ENCODE measurements at regions not wholly inside any gene's neighbourhood (a gene's known extent, or its start where the extent isn't known, plus 50 kb on each side); places are given as distances from the start of the nearest gene placed in this dataset.
A peak's percentile ranks its signal among the peaks of the same experiment; 100 is the strongest.

DNA sequence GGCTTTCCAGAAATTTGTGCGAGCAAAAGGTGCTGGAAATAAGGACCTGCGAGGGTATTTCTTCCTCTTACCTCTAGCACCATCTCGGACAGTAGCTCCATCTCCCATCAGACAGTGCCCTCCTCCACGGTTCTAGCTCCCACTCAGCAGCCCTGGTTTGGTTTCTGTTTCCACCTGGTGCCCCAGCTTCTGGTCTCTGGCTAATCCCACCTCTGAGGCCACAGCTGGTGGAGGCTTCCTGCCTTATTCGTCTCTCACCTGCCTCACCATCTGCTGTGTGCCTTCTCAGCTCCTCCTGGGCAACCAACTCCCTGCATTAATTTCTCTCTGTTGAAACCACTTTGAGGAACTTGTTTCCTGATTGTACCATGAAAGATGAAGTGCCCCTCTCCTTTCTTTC is 162.4 kb upstream of the CDYL start:
- DNase-seq = no peak

GRCh38 chr6:4613381-4613780 is 162.8 kb upstream of the CDYL start:
- DNase-seq = no peak

DNA sequence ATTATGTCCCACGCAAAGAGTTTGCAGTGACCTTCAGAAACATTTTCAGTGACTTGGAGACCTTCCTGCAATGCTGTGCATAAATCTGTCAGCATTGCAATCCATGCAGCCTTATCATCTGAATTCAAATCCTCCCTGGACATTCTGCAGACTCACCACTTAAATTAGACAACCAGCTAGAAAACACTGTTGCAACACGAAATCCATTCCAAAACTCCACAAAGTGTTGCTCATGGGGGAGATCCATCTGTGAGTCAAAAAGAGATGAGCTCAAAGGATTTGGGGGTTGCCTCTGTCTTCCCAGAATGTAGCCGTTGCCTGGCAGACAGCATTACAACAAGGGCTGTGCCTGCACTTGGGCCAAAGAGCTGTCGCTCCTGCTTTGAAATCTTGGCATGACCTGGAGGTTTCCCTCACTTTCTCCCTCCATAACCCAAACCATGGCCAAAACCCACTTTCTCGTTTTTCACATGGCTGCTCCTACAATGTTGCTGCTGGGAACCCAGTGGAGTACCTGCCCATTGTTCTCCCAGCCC is 163.5 kb upstream of the CDYL start:
- DNase-seq = peak; percentile 35 to 63

GRCh38 chr6:4611429-4612129 is 164.6 kb upstream of the CDYL start:
- DNase-seq = no peak

- no peak for DNase-seq
Measured at GRCh38 chr6:4610256-4610655, 165.9 kb upstream of the CDYL start.

DNA sequence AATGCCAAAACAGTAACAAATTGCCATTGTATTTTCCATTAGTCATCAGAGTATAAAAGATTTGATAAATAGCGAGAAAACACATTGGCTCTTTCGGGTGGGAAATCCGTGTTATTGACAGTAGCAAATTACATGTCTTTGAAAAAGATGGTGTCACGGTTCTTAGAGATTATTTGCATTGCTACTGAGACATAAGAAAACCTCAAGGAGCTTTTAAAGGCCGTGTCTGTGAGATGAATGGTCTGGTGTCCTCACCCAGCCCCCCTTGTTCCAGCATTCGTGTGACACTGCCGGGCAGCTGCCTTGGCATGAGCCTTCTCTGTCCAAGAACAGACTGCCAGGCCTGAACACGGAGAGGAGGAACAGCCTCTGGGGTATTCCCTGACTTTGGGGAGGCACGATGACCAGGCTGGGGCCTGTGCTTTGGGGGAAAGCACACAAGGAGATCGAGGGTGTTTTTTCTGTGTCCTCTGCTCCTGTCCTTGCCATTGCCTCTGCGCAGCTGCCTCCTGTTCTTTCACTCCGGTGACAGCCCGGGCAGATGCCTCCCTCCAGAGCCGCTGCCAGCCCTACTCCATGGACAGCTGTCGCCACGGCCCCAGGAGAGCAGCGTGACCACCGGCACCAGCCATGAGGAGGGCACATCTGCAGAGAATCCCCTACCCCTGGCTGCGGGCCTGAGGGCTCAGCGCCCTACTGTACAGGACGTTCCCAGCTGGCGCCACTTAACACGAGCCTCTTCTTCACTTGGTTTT is 167.7 kb upstream of the CDYL start:
- peak in 1 of 2 experiments; percentile 69 for DNase-seq

GRCh38 chr6:4607793-4608192 is 168.4 kb upstream of the CDYL start:
- no peak for DNase-seq

DNA sequence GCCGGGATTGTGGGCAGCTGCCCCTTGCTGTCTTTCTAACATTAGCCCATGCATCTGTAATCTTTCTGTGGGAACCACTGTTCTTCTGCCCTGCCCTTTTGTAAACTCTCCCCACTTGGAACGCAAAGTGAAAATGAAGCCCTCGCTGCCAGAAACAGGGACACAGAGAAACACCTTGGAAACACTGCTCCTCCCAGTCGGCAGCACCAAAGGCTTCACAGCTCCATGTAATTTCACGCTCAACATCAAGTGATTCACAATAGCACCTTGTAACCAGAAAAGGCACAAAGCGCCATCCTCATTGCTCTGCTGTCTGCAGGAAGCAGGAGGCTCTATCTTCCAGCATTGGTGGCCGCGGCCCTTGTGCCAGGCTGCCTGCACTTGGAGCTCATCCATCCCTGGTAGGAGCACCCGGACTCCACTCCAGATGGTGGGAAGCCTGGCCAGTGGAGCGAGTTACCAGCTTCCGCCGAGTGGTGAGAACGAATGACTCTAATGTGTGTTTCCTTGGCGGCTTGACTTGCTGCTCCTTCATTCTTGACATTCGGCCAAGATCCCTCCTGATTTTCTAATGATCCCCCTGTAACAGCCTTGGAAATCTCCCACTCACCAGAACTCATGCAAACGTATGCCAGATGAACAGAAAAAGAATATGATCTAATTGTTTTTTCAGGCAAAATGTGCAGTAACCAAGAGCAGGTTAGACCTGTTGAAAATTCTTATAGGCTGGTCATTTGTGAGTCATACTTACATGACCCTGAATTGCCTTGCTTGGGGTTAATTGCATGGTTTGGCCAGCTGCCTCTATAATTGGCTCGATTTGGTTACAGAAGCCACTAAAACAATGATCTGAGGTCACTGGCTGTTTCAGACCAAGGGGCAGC is 169.1 kb upstream of the CDYL start:
- peak; percentile 93 to 96 for DNase-seq

GRCh38 chr6:4606016-4606415 is 170.2 kb upstream of the CDYL start:
- DNase-seq = no peak

- DNase-seq = no peak
Measured at GRCh38 chr6:4603856-4604369, 172.3 kb upstream of the CDYL start.

- no peak for DNase-seq
Measured at GRCh38 chr6:4603291-4603690, 172.9 kb upstream of the CDYL start.

DNA sequence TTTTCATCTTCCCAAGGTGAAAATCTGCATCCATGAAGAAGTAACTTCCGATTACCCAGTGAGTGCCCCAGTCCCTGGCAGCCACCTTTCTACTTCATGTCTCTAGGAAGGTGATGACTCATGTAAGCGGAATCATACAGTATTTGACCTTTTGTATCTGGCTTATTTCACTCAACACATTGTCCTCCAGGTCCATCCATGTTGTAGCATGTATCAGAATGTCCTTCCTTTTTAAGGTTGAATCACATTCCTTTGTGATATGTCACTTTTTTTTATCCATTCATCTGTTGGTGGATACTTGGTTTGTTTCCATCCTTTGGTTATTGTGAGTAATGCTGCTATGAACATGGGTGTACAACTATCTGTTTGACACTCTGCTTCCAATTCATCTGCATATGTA is 176.3 kb upstream of the CDYL start:
- DNase-seq = no peak

- no peak for DNase-seq
Measured at GRCh38 chr6:4598384-4598995, 177.7 kb upstream of the CDYL start.

- DNase-seq = no peak
Measured at GRCh38 chr6:4593951-4594350, 182.3 kb upstream of the CDYL start.

DNA sequence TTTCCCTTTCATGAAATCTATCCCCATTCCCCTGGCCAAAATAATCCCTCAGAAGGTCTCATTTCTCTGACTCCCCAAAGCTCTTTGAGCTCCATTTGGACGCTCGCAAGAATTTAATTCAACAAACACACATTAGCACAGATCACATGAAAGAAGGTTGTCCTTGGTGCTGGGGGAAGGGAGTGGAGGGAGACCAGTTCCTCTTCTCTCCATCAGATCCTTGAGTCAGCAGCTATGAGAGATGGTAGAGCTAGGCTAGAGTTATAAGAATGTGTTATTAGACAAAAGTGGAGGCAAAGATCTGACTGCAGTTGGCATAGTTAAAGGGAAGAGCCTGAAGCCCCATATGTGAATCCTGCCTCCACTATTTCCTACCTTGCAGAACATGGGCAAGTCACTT is 184.2 kb upstream of the CDYL start:
- no peak for DNase-seq

DNA sequence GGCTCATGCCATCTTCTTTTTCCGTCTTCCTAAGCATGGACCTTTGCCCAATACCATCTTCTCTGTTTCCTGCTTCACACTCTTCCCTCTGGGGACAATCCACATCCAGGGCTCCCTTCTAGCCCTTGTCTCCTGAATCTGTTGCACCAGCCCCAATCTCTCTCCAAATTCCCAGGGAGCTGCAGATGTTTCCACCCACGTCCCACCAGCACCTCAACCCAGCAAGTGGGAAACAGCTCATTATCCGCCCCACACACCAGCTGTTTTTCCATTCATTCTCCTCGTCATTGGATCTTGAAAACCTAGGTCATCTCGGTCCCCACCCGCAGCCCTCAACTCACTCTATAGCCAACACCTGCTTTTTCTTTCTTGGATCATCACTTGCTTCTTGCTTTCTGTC is 185.0 kb upstream of the CDYL start:
- DNase-seq = no peak

DNA sequence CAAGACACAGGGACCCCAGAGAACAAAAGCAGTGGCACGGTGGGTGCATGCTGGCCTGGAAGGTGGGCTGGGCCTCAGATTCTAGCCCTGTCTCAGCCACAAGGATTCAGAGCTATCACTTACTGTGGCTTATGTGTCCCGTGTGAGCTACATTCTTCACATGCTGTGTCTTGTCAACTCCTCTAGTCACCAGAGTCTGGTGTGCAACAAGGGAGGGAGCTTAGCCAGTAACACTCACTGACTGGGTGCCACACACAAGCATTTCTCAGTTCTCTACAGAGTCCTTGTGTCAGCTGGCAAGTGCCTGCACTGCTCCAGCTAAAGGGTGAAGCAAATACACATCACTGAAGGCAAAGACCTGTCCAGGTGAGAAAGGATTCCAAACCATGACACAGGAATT is 186.9 kb upstream of the CDYL start:
- DNase-seq = no peak

DNA sequence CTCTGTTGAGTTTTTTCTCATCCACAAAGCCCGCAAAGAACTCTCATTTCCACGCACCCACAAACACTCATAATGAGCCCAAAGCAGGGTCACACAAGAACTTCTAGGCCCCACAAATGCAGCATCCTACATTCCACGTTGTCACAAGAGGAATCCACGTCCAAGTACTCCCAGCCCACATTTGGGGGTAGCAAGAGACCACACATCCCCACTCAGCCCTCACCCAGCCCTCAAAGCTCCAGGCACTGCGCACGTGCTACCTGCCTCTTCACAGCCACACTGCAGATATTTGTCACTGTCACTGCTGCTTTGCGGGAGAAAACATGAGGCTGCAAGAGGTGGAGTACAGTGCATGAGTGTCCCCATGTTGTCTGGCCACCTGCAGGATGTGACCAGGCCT is 187.6 kb upstream of the CDYL start:
- DNase-seq = no peak

- no peak for DNase-seq
Measured at GRCh38 chr6:4588163-4588562, 188.0 kb upstream of the CDYL start.

DNA sequence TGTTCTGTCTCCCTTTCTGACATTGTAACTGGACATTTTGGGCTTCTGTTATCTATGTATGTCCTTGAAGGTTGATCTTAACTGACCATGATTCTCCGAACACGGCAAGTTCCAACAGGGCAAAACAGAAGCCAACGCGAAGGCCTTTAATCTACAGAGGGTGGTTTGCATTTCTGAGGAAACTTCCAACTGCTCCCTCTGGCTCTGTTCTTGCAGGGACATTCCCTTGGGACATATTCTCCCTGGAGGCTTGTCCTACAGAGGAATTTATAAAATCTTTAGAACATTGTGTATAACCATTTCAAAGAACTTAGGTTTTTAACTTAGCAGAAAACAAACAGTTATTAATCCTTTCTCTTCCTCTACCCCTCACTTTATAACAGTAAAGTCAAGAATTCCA is 189.0 kb upstream of the CDYL start:
- DNase-seq = no peak

GRCh38 chr6:4586469-4586859 is 189.7 kb upstream of the CDYL start:
- no peak for DNase-seq

GRCh38 chr6:4585682-4586468 is 190.3 kb upstream of the CDYL start:
- DNase-seq = no peak

Data from NCI-H446 (cell line).